Adrenal gland (tissue), 9 donors: ENCODE measurements at regions not wholly inside any gene's neighbourhood (a gene's known extent, or its start where the extent isn't known, plus 50 kb on each side); places are given as distances from the start of the nearest gene placed in this dataset.

Experiments used
- DNase-seq, 7 donors: peaks; one replicate each; pipeline ENCODE4 v3.0.0-alpha.2; 2019 to 2020
- H3K27ac ChIP-seq, 5 donors: fragments of 200-600 bp; sonication (generic) in 4 of 5; 1 replicate in 3 of 5; 2 replicates in 2 of 5; pipeline versions ENCODE4 v1.5.1 to v1.8.0; 2016 to 2020; ENCODE audit warnings: mild to moderate bottlenecking in 1 of 5
- H3K27me3 ChIP-seq: fragments of 200-600 bp; 2 replicates; pipeline ENCODE4 v1.8.0; 2021
- H3K36me3 ChIP-seq, 2 donors: fragments of 200-600 bp; replicated peaks in 1 of 2; 1 replicate in 1 of 2; 2 replicates in 1 of 2; pipeline versions ENCODE4 v1.5.1 to v1.8.0; 2018 to 2022
- H3K4me1 ChIP-seq, 2 donors: fragments of 200-600 bp; replicated peaks in 1 of 2; 1 replicate in 1 of 2; 2 replicates in 1 of 2; pipeline versions ENCODE4 v1.5.1 to v1.8.0; 2018 to 2021
- H3K4me3 ChIP-seq, 4 donors: fragments of 200-600 bp; sonication (generic) in 3 of 4; one replicate each; pipeline ENCODE4 v1.5.1; 2016 to 2018
- H3K9me3 ChIP-seq, 3 donors: fragments of 200-600 bp; sonication (generic) in 1 of 3; replicated peaks in 1 of 3; 1 replicate in 2 of 3; 2 replicates in 1 of 3; pipeline versions ENCODE4 v1.5.1 to v1.8.0; 2016 to 2021
- CTCF ChIP-seq, 6 experiments: fragments of 450-650 bp in 4 of 6; fragments of 200-600 bp in 2 of 6; sonication (generic) in 1 of 6; IDR thresholded peaks; 1 replicate in 5 of 6; 2 replicates in 1 of 6; pipeline versions ENCODE4 v1.5.1 to v1.8.0; 2016 to 2021; ENCODE audit warnings: antibody characterized with exemption in 6 of 6, mild to moderate bottlenecking in 2 of 6, moderate library complexity in 1 of 6
- POLR2A ChIP-seq, 2 donors: fragments of 450-650 bp; IDR thresholded peaks; one replicate each; pipeline ENCODE4 v1.6.1; 2017; ENCODE audit warnings: antibody characterized with exemption in 2 of 2, mild to moderate bottlenecking in 2 of 2, moderate library complexity in 1 of 2
- WGBS, 4 donors: extraction: QIAGEN DNeasy Blood & Tissue Kit in 2 of 4; methylation state at CpG; one replicate each; pipeline versions ENCODE4 v1.1.5 to v1.1.7; 2013 to 2017; 5-methylcytosine and 5-hydroxymethylcytosine counted together
- intact Hi-C, 2 donors: fragments of 100-400 bp; cut with DNase I; formaldehyde crosslinking; loops; one replicate each; pipeline versions ENCODE4 v1.14.1 to v1.15.0; 2022 to 2023
- donor health status: healthy with polysubstance abuse.
- donor health status: Bipolar disorder and iron deficiency.
- donor health status: DM: yes; HTN: yes; CAD: no.
- donor health status: DM: no; HTN: no; CAD: no.
- donor health status: DM: no; HTN: no; CAD: no.

DNA sequence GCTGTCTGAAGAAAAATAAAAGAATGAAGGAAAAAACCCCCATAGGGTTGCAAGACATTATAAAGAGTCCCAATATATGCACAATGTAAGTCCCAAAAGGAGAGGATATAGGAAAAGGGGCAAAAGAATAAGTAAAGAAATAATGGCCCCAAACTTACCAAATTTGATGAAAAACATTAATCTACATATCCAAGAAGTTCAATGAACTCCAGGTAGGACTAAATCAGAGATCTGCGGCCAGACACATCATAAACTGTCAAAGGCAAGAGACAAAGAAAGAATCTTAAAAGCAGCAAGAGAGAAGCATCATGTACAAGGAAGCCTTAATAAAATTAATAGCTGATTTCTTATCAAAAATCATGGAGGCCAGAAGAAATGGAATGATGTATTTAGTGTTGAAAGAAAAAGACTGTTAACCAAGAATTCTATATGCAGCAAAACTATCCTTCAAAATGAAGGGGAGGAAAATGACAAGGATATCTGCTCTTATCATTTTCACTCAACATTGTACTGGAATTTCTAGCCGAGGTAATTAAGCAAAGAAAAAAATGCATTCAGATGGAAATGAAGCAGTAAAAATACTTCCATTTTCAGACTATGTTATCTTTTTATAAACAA is 95.7 kb upstream of the GLI3 start:
- TF ChIP-seq POLR2A (IDR thresholded peaks at IDR 0.05) (no peak), CTCF (IDR thresholded peaks at IDR 0.05) (no peak)
- no peak for DNase-seq
- H3K27ac ChIP-seq: no peak overlapping the region
- H3K4me3 ChIP-seq: no peak overlapping the region
- no peaks in the 10 kb centered on the region for H3K36me3 ChIP-seq
- intact Hi-C loops: no loop called here
- 84 to 94% (median 89%) methylated on average over 2 of the region's 2 CpGs for WGBS, 4 donors
- peaks cover 0 to 11% (median 0%) of the 10 kb centered on the region in 3 donors for H3K9me3 ChIP-seq
- H3K4me1 ChIP-seq: no peaks in the 10 kb centered on the region
- no peaks in the 10 kb centered on the region for H3K27me3 ChIP-seq

DNA sequence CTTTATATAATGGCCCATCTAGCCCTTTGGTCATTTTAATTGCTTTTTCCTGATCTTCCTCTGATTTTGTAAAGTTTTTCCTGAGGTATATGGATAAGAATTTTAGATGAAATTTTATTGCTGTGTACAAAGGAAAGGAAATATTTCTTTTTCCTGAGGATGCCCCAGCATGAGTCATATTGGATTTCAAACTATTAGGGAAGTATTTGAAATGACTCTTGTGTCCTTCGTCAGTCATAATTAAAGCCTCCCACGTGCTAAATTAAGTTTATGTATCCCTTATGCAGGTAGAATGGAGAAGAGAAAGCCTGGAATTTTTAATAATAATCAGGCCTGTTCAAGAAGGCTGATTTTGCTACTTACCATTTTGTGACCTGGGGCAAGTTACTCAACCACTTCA is 82.6 kb upstream of the GLI3 start:
- no peak overlapping the region for H3K4me3 ChIP-seq
- no peaks in the 10 kb centered on the region for H3K36me3 ChIP-seq
- no peaks in the 10 kb centered on the region for H3K4me1 ChIP-seq
- DNase-seq: no peak
- intact Hi-C loops: no loop called here
- H3K9me3 ChIP-seq: no peaks in the 10 kb centered on the region
- no peak overlapping the region for H3K27ac ChIP-seq
- TF ChIP-seq CTCF (IDR thresholded peaks at IDR 0.05) (no peak), POLR2A (IDR thresholded peaks at IDR 0.05) (no peak)
- H3K27me3 ChIP-seq: no peaks in the 10 kb centered on the region
- 34 to 63% (median 55%) methylated on average over 2 of the region's 2 CpGs for WGBS, 4 donors

DNA sequence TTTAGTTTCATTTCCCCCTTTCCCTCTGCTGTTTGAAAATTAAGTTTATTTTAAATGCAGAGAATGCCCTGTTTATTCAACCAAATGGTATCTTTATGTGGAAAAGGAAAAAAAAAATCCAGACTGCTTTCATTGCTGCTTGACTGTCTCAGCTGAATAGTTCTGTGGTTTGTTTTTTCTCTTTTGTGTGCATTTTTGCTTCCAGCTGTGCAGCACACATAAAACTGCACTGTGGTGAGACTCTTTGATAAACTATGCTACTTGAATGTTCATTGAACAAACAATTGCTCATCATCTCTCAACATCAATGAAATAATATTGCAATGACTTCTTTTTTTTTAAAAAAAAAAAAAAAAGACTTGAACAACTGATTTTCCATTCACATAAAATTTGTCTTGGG is 78.6 kb upstream of the GLI3 start:
- intact Hi-C loops: no loop called here
- no peaks in the 10 kb centered on the region for H3K4me1 ChIP-seq
- no peaks in the 10 kb centered on the region for H3K36me3 ChIP-seq
- TF ChIP-seq CTCF (IDR thresholded peaks at IDR 0.05) (no peak), POLR2A (IDR thresholded peaks at IDR 0.05) (no peak)
- no peaks in the 10 kb centered on the region for H3K27me3 ChIP-seq
- no peak overlapping the region for H3K4me3 ChIP-seq
- no peaks in the 10 kb centered on the region for H3K9me3 ChIP-seq
- H3K27ac ChIP-seq: no peak overlapping the region
- DNase-seq: no peak

DNA sequence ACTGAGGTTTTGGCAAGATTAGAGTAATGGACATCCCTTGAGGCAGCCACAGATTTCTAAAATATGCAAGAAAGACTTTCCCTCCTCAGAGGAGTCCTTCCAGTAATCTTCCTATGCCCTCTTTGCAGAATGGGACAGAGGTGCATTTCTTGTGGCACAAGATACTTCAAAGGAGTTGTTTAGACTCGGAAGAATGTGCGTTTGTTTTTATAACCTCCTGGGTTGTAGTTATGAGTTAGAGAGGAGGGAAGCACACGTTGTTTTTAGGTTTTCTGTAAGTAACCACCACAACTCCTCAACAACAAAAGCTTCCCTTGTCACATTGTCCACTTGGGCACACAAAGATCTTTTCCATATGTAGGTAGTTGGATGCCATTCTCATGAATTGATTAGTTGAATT is 78.1 kb upstream of the GLI3 start:
- TF ChIP-seq POLR2A (IDR thresholded peaks at IDR 0.05): no peak
- Histone ChIP-seq H3K27ac (no peak overlapping the region), H3K36me3 (no peaks in the 10 kb centered on the region), H3K4me1 (no peaks in the 10 kb centered on the region), H3K27me3 (no peaks in the 10 kb centered on the region), H3K4me3 (no peak overlapping the region), H3K9me3 (no peaks in the 10 kb centered on the region)
- intact Hi-C loops: no loop called here
- DNase-seq: no peak
- WGBS, 4 donors: 52 to 60% (median 56%) methylated on average over 3 of the region's 3 CpGs

GRCh38 chr7:42314696-42315095 is 77.7 kb upstream of the GLI3 start:
- Histone ChIP-seq H3K27me3 (no peaks in the 10 kb centered on the region), H3K36me3 (no peaks in the 10 kb centered on the region), H3K27ac (no peak overlapping the region), H3K9me3 (no peaks in the 10 kb centered on the region), H3K4me3 (no peak overlapping the region), H3K4me1 (no peaks in the 10 kb centered on the region)
- 81 to 95% (median 89%) methylated on average over 1 of the region's 1 CpG for WGBS, 4 donors
- no peak for TF ChIP-seq POLR2A (IDR thresholded peaks at IDR 0.05)
- TF ChIP-seq CTCF (IDR thresholded peaks at IDR 0.05): no peak
- no peak for DNase-seq
- intact Hi-C loops: no loop called here
